ENCODE measurements at regions not wholly inside any gene's neighbourhood (a gene's known extent, or its start where the extent isn't known, plus 50 kb on each side); places are given as distances from the start of the nearest gene placed in this dataset.

GRCh38 chr2:237214030-237214675 lies 128.5 kb downstream of the COPS8 start:
- DNase-seq (ENCODE audit: low read depth): no peak
- TF ChIP-seq CTCF (IDR thresholded peaks at IDR 0.05; ENCODE audit: low read depth, low read length, missing control alignments): no peak
- H3K4me3 ChIP-seq (ENCODE audit: low read depth, low read length): no peak overlapping the region

- no peak for DNase-seq (ENCODE audit: low read depth)
- H3K4me3 ChIP-seq (ENCODE audit: low read depth, low read length): no peak overlapping the region
- TF ChIP-seq CTCF (IDR thresholded peaks at IDR 0.05; ENCODE audit: low read depth, low read length, missing control alignments): no peak
These were observed 129.3 kb downstream of the COPS8 start for GRCh38 chr2:237214963-237215362.

- no peak for DNase-seq (ENCODE audit: low read depth)
- no peak for TF ChIP-seq CTCF (IDR thresholded peaks at IDR 0.05; ENCODE audit: low read depth, low read length, missing control alignments)
- H3K4me3 ChIP-seq (ENCODE audit: low read depth, low read length): no peak overlapping the region
These were observed 132.4 kb downstream of the COPS8 start for GRCh38 chr2:237217995-237218616.

- H3K4me3 ChIP-seq (ENCODE audit: low read depth, low read length): no peak overlapping the region
- TF ChIP-seq CTCF (IDR thresholded peaks at IDR 0.05; ENCODE audit: low read depth, low read length, missing control alignments): no peak
- no peak for DNase-seq (ENCODE audit: low read depth)
These were observed 133.1 kb downstream of the COPS8 start for GRCh38 chr2:237218756-237219155.

GRCh38 chr2:237219826-237220225 lies 134.1 kb downstream of the COPS8 start:
- DNase-seq (ENCODE audit: low read depth): no peak
- no peak overlapping the region for H3K4me3 ChIP-seq (ENCODE audit: low read depth, low read length)
- TF ChIP-seq CTCF (IDR thresholded peaks at IDR 0.05; ENCODE audit: low read depth, low read length, missing control alignments): no peak

GRCh38 chr2:237221443-237221842 lies 135.8 kb downstream of the COPS8 start:
- H3K4me3 ChIP-seq (ENCODE audit: low read depth, low read length): no peak overlapping the region

More at GRCh38 chr2:237221443-237221842, 135.8 kb downstream of the COPS8 start:
- TF ChIP-seq CTCF (IDR thresholded peaks at IDR 0.05; ENCODE audit: low read depth, low read length, missing control alignments): no peak
- DNase-seq (ENCODE audit: low read depth): no peak
